ENCODE measurements at regions not wholly inside any gene's neighbourhood (a gene's known extent, or its start where the extent isn't known, plus 50 kb on each side); places are given as distances from the start of the nearest gene placed in this dataset.

DNA sequence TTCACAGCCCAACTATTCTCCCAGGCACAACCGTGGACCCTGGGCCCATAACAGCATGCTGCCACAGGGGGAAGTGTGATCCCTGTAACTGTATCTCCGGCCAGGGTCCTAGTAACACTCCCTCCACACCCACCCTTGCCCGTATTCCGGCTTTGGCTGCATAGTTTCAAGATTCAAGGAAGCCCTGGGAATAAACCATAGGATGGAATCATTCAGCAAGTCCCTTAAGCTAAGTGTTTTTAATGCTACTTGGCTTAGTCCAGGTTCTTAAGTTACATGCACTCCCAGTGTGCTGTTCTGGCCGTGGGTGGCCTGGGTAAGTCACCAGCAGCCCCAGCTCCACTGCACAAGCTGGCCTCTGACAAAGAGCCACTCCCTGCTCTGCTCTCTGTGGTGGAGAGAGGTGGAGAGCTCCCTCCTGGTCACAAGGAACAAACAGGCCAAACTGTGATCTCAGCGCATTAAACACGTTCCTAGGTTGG lies 532.4 kb upstream of the SGCG start:
- TF ChIP-seq, protein P1, sequence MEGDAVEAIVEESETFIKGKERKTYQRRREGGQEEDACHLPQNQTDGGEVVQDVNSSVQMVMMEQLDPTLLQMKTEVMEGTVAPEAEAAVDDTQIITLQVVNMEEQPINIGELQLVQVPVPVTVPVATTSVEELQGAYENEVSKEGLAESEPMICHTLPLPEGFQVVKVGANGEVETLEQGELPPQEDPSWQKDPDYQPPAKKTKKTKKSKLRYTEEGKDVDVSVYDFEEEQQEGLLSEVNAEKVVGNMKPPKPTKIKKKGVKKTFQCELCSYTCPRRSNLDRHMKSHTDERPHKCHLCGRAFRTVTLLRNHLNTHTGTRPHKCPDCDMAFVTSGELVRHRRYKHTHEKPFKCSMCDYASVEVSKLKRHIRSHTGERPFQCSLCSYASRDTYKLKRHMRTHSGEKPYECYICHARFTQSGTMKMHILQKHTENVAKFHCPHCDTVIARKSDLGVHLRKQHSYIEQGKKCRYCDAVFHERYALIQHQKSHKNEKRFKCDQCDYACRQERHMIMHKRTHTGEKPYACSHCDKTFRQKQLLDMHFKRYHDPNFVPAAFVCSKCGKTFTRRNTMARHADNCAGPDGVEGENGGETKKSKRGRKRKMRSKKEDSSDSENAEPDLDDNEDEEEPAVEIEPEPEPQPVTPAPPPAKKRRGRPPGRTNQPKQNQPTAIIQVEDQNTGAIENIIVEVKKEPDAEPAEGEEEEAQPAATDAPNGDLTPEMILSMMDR (conservative IDR thresholded peaks at IDR 0.05), result no peak
- TF ChIP-seq EZH2 (IDR thresholded peaks at IDR 0.05; ENCODE audit: low read depth), result no peak
